ENCODE measurements at regions not wholly inside any gene's neighbourhood (a gene's known extent, or its start where the extent isn't known, plus 50 kb on each side); places are given as distances from the start of the nearest gene placed in this dataset.

- H4K5ac ChIP-seq (ENCODE audit: insufficient read length, low read depth, low read length), result no peak overlapping the region
- Mint-ChIP-seq H3K27ac (peak overlapping the region in 1 of 3 experiments; percentile 49; a peak in 1 of 7 replicates), H3K27me3 (ENCODE audit: low read depth) (no peaks in the 10 kb centered on the region), H3K4me3 (no peak overlapping the region), H3K36me3 (ENCODE audit: insufficient read depth in 1 of 3, low read depth in 3 of 3) (no peaks in the 10 kb centered on the region), H3K9me3 (no peaks in the 10 kb centered on the region; a peak in 1 of 5 replicates), H3K4me1 (peaks cover 9% of the 10 kb centered on the region in 2 experiments)
- no peak overlapping the region for H4K91ac ChIP-seq (ENCODE audit: insufficient read length, low read depth, low read length)
- no peak overlapping the region for H3K56ac ChIP-seq (ENCODE audit: insufficient read length, low read depth, low read length)
- H4K8ac ChIP-seq (replicated peaks; ENCODE audit: insufficient read length, low read depth, low read length), result no peak overlapping the region
- no peak overlapping the region for H3K9ac ChIP-seq (ENCODE audit: extremely low read depth, insufficient read length, low read length)
- H4K20me1 ChIP-seq (ENCODE audit: control insufficient read depth, insufficient read depth, insufficient read length), result no peaks in the 10 kb centered on the region
- WGBS (ENCODE audit: extremely low coverage, insufficient read length, low lambda C conversion rate), result no CpG with 5 or more reads among the region's 4 CpGs
- H3K4ac ChIP-seq (ENCODE audit: low read depth, low read length), result no peak overlapping the region
- no peak overlapping the region for H2BK15ac ChIP-seq (ENCODE audit: low read depth, low read length)
- no peak overlapping the region for H2AK5ac ChIP-seq (ENCODE audit: insufficient read length, low read length)
- no peak overlapping the region for H3K27ac ChIP-seq (ENCODE audit: insufficient read length, low read depth, low read length)
- H3K27me3 ChIP-seq (ENCODE audit: insufficient read depth, low read length), result no peaks in the 10 kb centered on the region
- no peaks in the 10 kb centered on the region for H3K9me3 ChIP-seq (ENCODE audit: control insufficient read depth, low read depth, low read length)
- H2BK20ac ChIP-seq (ENCODE audit: low read depth, low read length, poor library complexity, severe bottlenecking), result no peak overlapping the region
- no peak overlapping the region for H2BK120ac ChIP-seq (ENCODE audit: low read depth, low read length, poor library complexity, severe bottlenecking)
- no peaks in the 10 kb centered on the region for H3K79me1 ChIP-seq (ENCODE audit: insufficient read depth, low read depth, low read length, poor library complexity, severe bottlenecking)
- no peak overlapping the region for H2AFZ ChIP-seq (ENCODE audit: low read length)
- H3K18ac ChIP-seq (ENCODE audit: insufficient read length, low read depth, low read length), result no peak overlapping the region
- no peak overlapping the region for H3K14ac ChIP-seq (ENCODE audit: insufficient read depth, low read length)
- TF ChIP-seq CTCF (conservative IDR thresholded peaks at IDR 0.05), result no peak
- H3K23ac ChIP-seq (ENCODE audit: insufficient read length, low read depth, low read length), result no peak overlapping the region
- H2BK5ac ChIP-seq (ENCODE audit: insufficient read length, low read length), result no peak overlapping the region
- H2BK12ac ChIP-seq (ENCODE audit: insufficient read length, low read depth, low read length), result no peak overlapping the region
- no peak for DNase-seq
- no peaks in the 10 kb centered on the region for H3K79me2 ChIP-seq (ENCODE audit: insufficient read depth, low read length)
- H3K23me2 ChIP-seq (ENCODE audit: insufficient read length, low read depth, low read length, poor library complexity, severe bottlenecking), result no peaks in the 10 kb centered on the region
- H3K4me2 ChIP-seq (ENCODE audit: insufficient read depth, insufficient read length, low read length), result no peak overlapping the region
- H3K4me1 ChIP-seq (ENCODE audit: insufficient read depth, low read length), result no peaks in the 10 kb centered on the region
- H3T11ph ChIP-seq (ENCODE audit: low read length), result no peak overlapping the region
These were observed 350.0 kb upstream of the ERCC4 start for GRCh38 chr16:13569986-13570385.
